Transverse colon (tissue), 4 donors: ENCODE measurements at regions not wholly inside any gene's neighbourhood (a gene's known extent, or its start where the extent isn't known, plus 50 kb on each side); places are given as distances from the start of the nearest gene placed in this dataset.

Experiments used
- DNase-seq: peaks from one replicate; pipeline ENCODE4 v3.0.0-alpha.2; 2019
- H3K27ac ChIP-seq, 4 donors: fragments of 200-600 bp; sonication (generic); 2 replicates each; pipeline ENCODE4 v1.5.1; 2016 to 2018; ENCODE audit warnings: inconsistent platforms in 4 of 4
- H3K27me3 ChIP-seq: fragments of 200-600 bp; sonication (generic); 2 replicates; pipeline ENCODE4 v1.5.1; 2017; ENCODE audit warnings: inconsistent platforms
- H3K36me3 ChIP-seq, 4 donors: fragments of 200-600 bp; sonication (generic); 2 replicates each; pipeline ENCODE4 v1.5.1; 2017 to 2019; ENCODE audit warnings: inconsistent platforms in 4 of 4
- H3K4me1 ChIP-seq, 4 donors: fragments of 200-600 bp; sonication (generic); 2 replicates each; pipeline ENCODE4 v1.5.1; 2017 to 2020; ENCODE audit warnings: inconsistent platforms in 4 of 4
- H3K4me3 ChIP-seq, 4 donors: fragments of 200-600 bp; sonication (generic); 1 replicate in 1 of 4; 2 replicates in 3 of 4; pipeline versions ENCODE4 v1.5.1 to v1.6.1; 2017 to 2019; ENCODE audit warnings: inconsistent platforms in 4 of 4
- H3K9me3 ChIP-seq, 2 donors: fragments of 200-600 bp; sonication (generic); 2 replicates each; pipeline ENCODE4 v1.5.1; 2017 to 2019; ENCODE audit warnings: inconsistent platforms in 2 of 2
- EP300 ChIP-seq: sonication (generic); formaldehyde crosslinking; IDR thresholded peaks from one replicate; pipeline ENCODE4 v1.6.1; 2017; ENCODE audit warnings: antibody characterized with exemption, low read depth
- POLR2A ChIP-seq: fragments of 450-650 bp; IDR thresholded peaks from one replicate; pipeline ENCODE4 v1.6.1; 2016; ENCODE audit warnings: antibody characterized with exemption, mild to moderate bottlenecking, moderate library complexity
- POLR2AphosphoS5 ChIP-seq, 3 donors: sonication (generic); formaldehyde crosslinking; IDR thresholded peaks; one replicate each; pipeline ENCODE4 v1.6.1; 2016; ENCODE audit warnings: antibody characterized with exemption in 3 of 3
- WGBS, 2 donors: methylation state at CpG; one replicate each; pipeline ENCODE4 v1.1.5; 2018; ENCODE audit warnings: low coverage in 1 of 2; 5-methylcytosine and 5-hydroxymethylcytosine counted together
- in situ Hi-C, 4 donors: fragments of 200-750 bp; cut with MboI; loops; one replicate each; pipeline versions ENCODE4 v1.15.0 to v1.15.1; 2017; ENCODE audit warnings: low sequenced_read_pairs in 3 of 4, low pct_ligation_motif_present in 1 of 4, low pct_unique_long_range_greater_than_20kb in 1 of 4
- intact Hi-C: fragments of 100-400 bp; cut with DNase I; formaldehyde crosslinking; loops from one replicate; pipeline ENCODE4 v1.15.1; 2023; ENCODE audit warnings: low total_unique reads
- TF ChIP-seq, protein P1 (sequence below), 5 experiments: fragments of 200-600 bp in 3 of 5; fragments of 450-650 bp in 2 of 5; sonication (generic) in 3 of 5; IDR thresholded peaks; 1 replicate in 2 of 5; 2 replicates in 3 of 5; pipeline ENCODE4 v1.5.1; 2016 to 2017; ENCODE audit warnings: antibody characterized with exemption in 5 of 5, inconsistent platforms in 3 of 5, mild to moderate bottlenecking in 2 of 5, moderate library complexity in 1 of 5

DNA sequence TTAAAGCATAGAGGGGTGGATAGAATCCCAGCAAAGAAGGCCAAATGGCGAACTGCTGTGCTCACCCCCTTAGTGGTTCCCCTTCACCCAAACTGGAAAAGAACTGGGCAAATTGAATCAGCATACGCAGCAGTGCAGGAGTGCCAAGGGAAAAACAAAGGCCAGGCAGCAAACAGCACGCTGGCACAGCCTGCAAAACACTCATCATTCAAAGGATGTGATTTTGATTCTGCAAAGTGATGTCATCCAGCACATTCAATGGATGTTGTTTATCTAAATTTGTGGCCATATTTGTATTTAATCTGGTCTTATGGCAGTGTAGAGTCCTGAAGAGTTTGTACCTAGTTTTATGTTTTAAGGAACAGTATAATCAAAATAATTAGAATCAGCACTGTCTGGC, 71.8 kb upstream of the ECE1 start:
- WGBS, 2 donors = 80 to 83% methylated on average over 1 to 3 of the region's 3 CpGs
- DNase-seq = no peak
- no peaks in the 10 kb centered on the region for H3K9me3 ChIP-seq
- H3K4me1 ChIP-seq = no peaks in the 10 kb centered on the region
- TF ChIP-seq POLR2AphosphoS5 (IDR thresholded peaks at IDR 0.05) (no peak), EP300 (no peak), POLR2A (no peak)
- TF ChIP-seq, protein P1, sequence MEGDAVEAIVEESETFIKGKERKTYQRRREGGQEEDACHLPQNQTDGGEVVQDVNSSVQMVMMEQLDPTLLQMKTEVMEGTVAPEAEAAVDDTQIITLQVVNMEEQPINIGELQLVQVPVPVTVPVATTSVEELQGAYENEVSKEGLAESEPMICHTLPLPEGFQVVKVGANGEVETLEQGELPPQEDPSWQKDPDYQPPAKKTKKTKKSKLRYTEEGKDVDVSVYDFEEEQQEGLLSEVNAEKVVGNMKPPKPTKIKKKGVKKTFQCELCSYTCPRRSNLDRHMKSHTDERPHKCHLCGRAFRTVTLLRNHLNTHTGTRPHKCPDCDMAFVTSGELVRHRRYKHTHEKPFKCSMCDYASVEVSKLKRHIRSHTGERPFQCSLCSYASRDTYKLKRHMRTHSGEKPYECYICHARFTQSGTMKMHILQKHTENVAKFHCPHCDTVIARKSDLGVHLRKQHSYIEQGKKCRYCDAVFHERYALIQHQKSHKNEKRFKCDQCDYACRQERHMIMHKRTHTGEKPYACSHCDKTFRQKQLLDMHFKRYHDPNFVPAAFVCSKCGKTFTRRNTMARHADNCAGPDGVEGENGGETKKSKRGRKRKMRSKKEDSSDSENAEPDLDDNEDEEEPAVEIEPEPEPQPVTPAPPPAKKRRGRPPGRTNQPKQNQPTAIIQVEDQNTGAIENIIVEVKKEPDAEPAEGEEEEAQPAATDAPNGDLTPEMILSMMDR (IDR thresholded peaks at IDR 0.05) = no peak
- no peak overlapping the region for H3K27ac ChIP-seq
- intact Hi-C loops = no loop called here
- H3K4me3 ChIP-seq = no peak overlapping the region
- H3K36me3 ChIP-seq = no peaks in the 10 kb centered on the region
- in situ Hi-C loops = loop anchor here in 3 of 4 donors (10.0 kb wide), 2 partner anchors 107 to 127 kb away; no protein-coding TSS in a partner anchor
- H3K27me3 ChIP-seq = no peaks in the 10 kb centered on the region

DNA sequence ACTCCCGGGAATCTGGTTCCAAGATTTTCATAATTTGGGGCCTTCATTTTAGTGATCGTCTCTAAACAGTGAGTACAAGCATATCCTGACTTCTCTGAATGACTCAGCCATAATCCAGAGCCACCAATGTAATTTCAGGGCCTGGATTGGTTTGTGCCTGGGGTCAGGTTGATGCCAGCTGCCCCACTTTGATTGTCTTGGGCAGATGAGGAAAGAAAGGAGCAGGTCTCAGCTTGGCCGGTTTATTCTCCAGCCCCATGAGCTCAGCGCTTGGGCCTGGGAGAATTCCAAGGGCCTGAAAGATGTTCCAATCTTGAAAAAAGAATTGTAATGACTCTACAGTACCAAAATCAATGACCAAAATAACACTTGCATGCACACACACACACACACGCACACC, 71.2 kb upstream of the ECE1 start:
- H3K9me3 ChIP-seq = no peaks in the 10 kb centered on the region
- no peaks in the 10 kb centered on the region for H3K4me1 ChIP-seq
- no peak overlapping the region for H3K27ac ChIP-seq
- in situ Hi-C loops = loop anchor here in 3 of 4 donors (10.0 kb wide), 2 partner anchors 107 to 127 kb away; no protein-coding TSS in a partner anchor
- H3K27me3 ChIP-seq = no peaks in the 10 kb centered on the region
- 80 to 83% methylated on average over 2 to 5 of the region's 5 CpGs for WGBS, 2 donors
- H3K4me3 ChIP-seq = no peak overlapping the region
- H3K36me3 ChIP-seq = no peaks in the 10 kb centered on the region
- no peak for TF ChIP-seq POLR2AphosphoS5 (IDR thresholded peaks at IDR 0.05)
- TF ChIP-seq, protein P1 (IDR thresholded peaks at IDR 0.05) = no peak
- TF ChIP-seq EP300 = no peak
- no peak for TF ChIP-seq POLR2A
- intact Hi-C loops = no loop called here
- no peak for DNase-seq

DNA sequence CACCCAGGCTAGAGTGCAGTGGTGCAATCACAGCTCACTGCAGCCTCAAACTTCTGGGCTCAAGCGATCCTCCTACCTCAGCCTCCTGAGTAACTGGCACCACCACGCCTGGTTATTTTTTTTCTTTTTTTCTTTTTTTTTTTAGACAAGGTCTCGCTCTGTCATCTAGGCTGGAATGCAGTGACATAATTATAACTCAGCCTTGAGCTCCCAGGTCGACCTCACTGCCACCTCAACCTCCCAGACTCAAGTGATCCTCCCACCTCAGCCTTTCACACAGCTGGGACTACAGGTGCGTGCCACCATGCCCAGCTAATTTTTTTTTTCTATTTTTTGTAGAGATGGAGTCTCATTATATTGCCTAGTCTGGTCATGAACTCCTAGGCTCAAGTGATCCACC, 66.9 kb upstream of the ECE1 start:
- TF ChIP-seq POLR2A (no peak), EP300 (no peak), POLR2AphosphoS5 (IDR thresholded peaks at IDR 0.05) (no peak)
- TF ChIP-seq, protein P1 (IDR thresholded peaks at IDR 0.05) = no peak
- 76 to 80% methylated on average over 2 to 5 of the region's 5 CpGs for WGBS, 2 donors
- Histone ChIP-seq H3K4me1 (no peaks in the 10 kb centered on the region), H3K4me3 (no peak overlapping the region), H3K9me3 (no peaks in the 10 kb centered on the region), H3K36me3 (no peaks in the 10 kb centered on the region), H3K27ac (no peak overlapping the region), H3K27me3 (no peaks in the 10 kb centered on the region)
- intact Hi-C loops (no loop called here), in situ Hi-C loops (loop anchor here in 1 of 4 donors (10.0 kb wide), 1 partner anchor 122 kb away; no protein-coding TSS in a partner anchor)
- no peak for DNase-seq

DNA sequence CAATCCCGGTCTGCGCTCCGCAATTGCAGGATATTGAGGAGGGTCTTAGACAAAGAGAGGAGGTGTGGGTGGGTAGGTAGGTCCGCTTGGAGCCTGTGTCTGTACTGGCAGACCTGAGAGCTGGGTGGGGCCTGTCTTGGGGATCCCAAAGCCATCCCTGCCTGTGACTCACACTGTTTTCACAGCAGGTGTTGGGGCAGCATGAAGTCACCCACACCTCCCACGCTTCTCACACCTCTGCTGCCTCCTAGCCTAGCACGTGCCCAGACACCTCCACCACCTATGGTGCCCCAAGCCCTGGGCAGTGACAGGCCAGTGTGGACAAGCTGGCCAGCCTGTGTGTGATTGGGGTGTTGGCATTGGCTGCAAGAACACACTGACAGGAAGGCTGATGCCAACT, 65.7 kb upstream of the ECE1 start:
- TF ChIP-seq POLR2A (no peak), POLR2AphosphoS5 (IDR thresholded peaks at IDR 0.05) (no peak)
- TF ChIP-seq, protein P1 (IDR thresholded peaks at IDR 0.05) = no peak
- whole genome bisulfite sequencing, 2 donors = 80% methylated on average over 6 of the region's 6 CpGs; no CpG with 5 or more reads in 1 of the 2 donors
- in situ Hi-C loops = loop anchor here in 1 of 4 donors (10.0 kb wide), 1 partner anchor 121 kb away; no protein-coding TSS in a partner anchor
- H3K4me3 ChIP-seq = no peak overlapping the region
- H3K36me3 ChIP-seq = no peaks in the 10 kb centered on the region
- no peaks in the 10 kb centered on the region for H3K27me3 ChIP-seq
- no peak overlapping the region for H3K27ac ChIP-seq
- no peaks in the 10 kb centered on the region for H3K9me3 ChIP-seq
- no peak for DNase-seq
- H3K4me1 ChIP-seq = no peaks in the 10 kb centered on the region
- intact Hi-C loops = no loop called here
